ENCODE measurements at regions not wholly inside any gene's neighbourhood (a gene's known extent, or its start where the extent isn't known, plus 50 kb on each side); places are given as distances from the start of the nearest gene placed in this dataset.
"Not testable (repeated sequence)": the region's sequence is repeated elsewhere in the genome, so short reads cannot be mapped to it uniquely, and the experiment has no call there.

GRCh38 chr4:1567808-1568581 is 116.1 kb downstream of the FAM53A start:
- H3K4me3 ChIP-seq (ENCODE audit: control insufficient read depth, low read depth, low read length): no peak overlapping the region
- TF ChIP-seq CTCF (IDR thresholded peaks at IDR 0.05; ENCODE audit: control insufficient read depth, insufficient read depth, low read depth, low read length, missing control alignments): no peak
- no peak for DNase-seq (ENCODE audit: low read depth)

GRCh38 chr4:1567519-1567807 is 116.7 kb downstream of the FAM53A start:
- TF ChIP-seq CTCF (IDR thresholded peaks at IDR 0.05; ENCODE audit: control insufficient read depth, insufficient read depth, low read depth, low read length, missing control alignments): no peak
- no peak overlapping the region for H3K4me3 ChIP-seq (ENCODE audit: control insufficient read depth, low read depth, low read length)
- no peak for DNase-seq (ENCODE audit: low read depth)

GRCh38 chr4:1566838-1567518 is 117.1 kb downstream of the FAM53A start:
- TF ChIP-seq CTCF (IDR thresholded peaks at IDR 0.05; ENCODE audit: control insufficient read depth, insufficient read depth, low read depth, low read length, missing control alignments): no peak
- H3K4me3 ChIP-seq (ENCODE audit: control insufficient read depth, low read depth, low read length): no peak overlapping the region
- DNase-seq (ENCODE audit: low read depth): no peak

- not testable (repeated sequence) for H3K4me3 ChIP-seq (ENCODE audit: control insufficient read depth, low read depth, low read length)
Measured at GRCh38 chr4:1566301-1566837, 117.7 kb downstream of the FAM53A start.

GRCh38 chr4:1565598-1566295 is 118.4 kb downstream of the FAM53A start:
- DNase-seq (ENCODE audit: low read depth): no peak
- no peak for TF ChIP-seq CTCF (IDR thresholded peaks at IDR 0.05; ENCODE audit: control insufficient read depth, insufficient read depth, low read depth, low read length, missing control alignments)
- H3K4me3 ChIP-seq (ENCODE audit: control insufficient read depth, low read depth, low read length): no peak overlapping the region

More at GRCh38 chr4:1566301-1566837, 117.7 kb downstream of the FAM53A start:
- DNase-seq (ENCODE audit: low read depth): not testable (repeated sequence)

GRCh38 chr4:1564535-1565375 is 119.4 kb downstream of the FAM53A start:
- DNase-seq (ENCODE audit: low read depth): no peak
- no peak overlapping the region for H3K4me3 ChIP-seq (ENCODE audit: control insufficient read depth, low read depth, low read length)
- TF ChIP-seq CTCF (IDR thresholded peaks at IDR 0.05; ENCODE audit: control insufficient read depth, insufficient read depth, low read depth, low read length, missing control alignments): no peak
